Mesenchymal stem cell (in vitro differentiated cells and primary cell): ENCODE measurements at regions not wholly inside any gene's neighbourhood (a gene's known extent, or its start where the extent isn't known, plus 50 kb on each side); places are given as distances from the start of the nearest gene placed in this dataset.
A peak's percentile ranks its signal among the peaks of the same experiment; 100 is the strongest.

Experiments used
- DNase-seq: peaks from one replicate; pipeline ENCODE4 v3.0.0-alpha.2; 2013
- H2AFZ ChIP-seq: one replicate; pipeline ENCODE4 v1.6.1; 2013; ENCODE audit warnings: low read depth, mild to moderate bottlenecking, control low read depth, inconsistent platforms, low read length, moderate library complexity
- H2AK5ac ChIP-seq: 2 replicates; pipeline ENCODE4 v1.6.1; 2013; ENCODE audit warnings: low read length, moderate library complexity, mild to moderate bottlenecking, inconsistent platforms; ENCODE audit not compliant: severe bottlenecking
- H2BK120ac ChIP-seq: one replicate; pipeline ENCODE4 v1.6.1; 2013; ENCODE audit warnings: low read depth, mild to moderate bottlenecking, inconsistent platforms, low read length, moderate library complexity
- H2BK12ac ChIP-seq, 2 experiments: one replicate each; pipeline ENCODE4 v1.6.1; 2013; ENCODE audit warnings: inconsistent platforms in 2 of 2, low read length in 2 of 2, mild to moderate bottlenecking in 2 of 2, moderate library complexity in 2 of 2, control low read depth in 1 of 2
- H2BK15ac ChIP-seq: one replicate; pipeline ENCODE4 v1.6.1; 2013; ENCODE audit warnings: mild to moderate bottlenecking, low read depth, inconsistent platforms; ENCODE audit not compliant: poor library complexity, severe bottlenecking
- H2BK5ac ChIP-seq: 2 replicates; pipeline ENCODE4 v1.6.1; 2013; ENCODE audit warnings: low read depth, mild to moderate bottlenecking, low read length, control low read depth, inconsistent platforms; ENCODE audit not compliant: poor library complexity, severe bottlenecking
- H3K14ac ChIP-seq, 2 experiments: one replicate each; pipeline ENCODE4 v1.6.1; 2013; ENCODE audit warnings: inconsistent platforms in 2 of 2, low read length in 2 of 2, control low read depth in 1 of 2, mild to moderate bottlenecking in 1 of 2, moderate library complexity in 1 of 2
- H3K18ac ChIP-seq, 2 experiments: one replicate each; pipeline ENCODE4 v1.6.1; 2013; ENCODE audit warnings: inconsistent platforms in 2 of 2, low read length in 2 of 2, control low read depth in 1 of 2, low read depth in 1 of 2, mild to moderate bottlenecking in 1 of 2
- H3K23ac ChIP-seq, 2 experiments: one replicate each; pipeline ENCODE4 v1.6.1; 2013; ENCODE audit warnings: inconsistent platforms in 2 of 2, low read length in 2 of 2, mild to moderate bottlenecking in 2 of 2, moderate library complexity in 2 of 2, control low read depth in 1 of 2
- H3K27ac ChIP-seq: 2 replicates; pipeline ENCODE4 v1.5.1; 2013; ENCODE audit warnings: mild to moderate bottlenecking, moderate library complexity, low read length, control low read depth, inconsistent platforms; ENCODE audit not compliant: poor library complexity, severe bottlenecking
- H3K27me3 ChIP-seq, 2 experiments: 2 replicates each; pipeline versions ENCODE4 v1.6.1 to v1.7.0; 2013; ENCODE audit warnings: low read length in 2 of 2, mild to moderate bottlenecking in 2 of 2, moderate library complexity in 2 of 2, control low read depth in 1 of 2, inconsistent platforms in 1 of 2; ENCODE audit not compliant: control insufficient read depth in 1 of 2, insufficient read depth in 1 of 2
- H3K36me3 ChIP-seq, 2 experiments: 2 replicates each; pipeline versions ENCODE4 v1.6.1 to v1.7.0; 2013; ENCODE audit warnings: low read length in 2 of 2, control low read depth in 1 of 2, inconsistent platforms in 1 of 2, low read depth in 1 of 2, mild to moderate bottlenecking in 1 of 2; ENCODE audit not compliant: insufficient read depth in 2 of 2, control insufficient read depth in 1 of 2
- H3K4ac ChIP-seq, 2 experiments: one replicate each; pipeline ENCODE4 v1.6.1; 2013; ENCODE audit warnings: inconsistent platforms in 2 of 2, low read length in 2 of 2, mild to moderate bottlenecking in 2 of 2, moderate library complexity in 2 of 2, control low read depth in 1 of 2, low read depth in 1 of 2
- H3K4me1 ChIP-seq: 2 replicates; pipeline ENCODE4 v1.6.1; 2013; ENCODE audit warnings: low read depth, low read length, control low read depth; ENCODE audit not compliant: control insufficient read depth, insufficient read depth
- H3K4me2 ChIP-seq: 2 replicates; pipeline ENCODE4 v1.6.1; 2013; ENCODE audit warnings: low read length, mild to moderate bottlenecking, inconsistent platforms; ENCODE audit not compliant: poor library complexity, severe bottlenecking
- H3K4me3 ChIP-seq, 2 experiments: 2 replicates each; pipeline versions ENCODE4 v1.5.1 to v1.7.0; 2013; ENCODE audit warnings: low read length in 2 of 2, mild to moderate bottlenecking in 2 of 2, control low read depth in 1 of 2, low read depth in 1 of 2; ENCODE audit not compliant: insufficient read depth in 1 of 2
- H3K79me1 ChIP-seq: replicated peaks from 2 replicates; pipeline ENCODE4 v1.6.1; 2013; ENCODE audit warnings: mild to moderate bottlenecking, control low read depth, low read length, inconsistent platforms; ENCODE audit not compliant: poor library complexity, severe bottlenecking
- H3K9ac ChIP-seq: 2 replicates; pipeline ENCODE4 v1.7.0; 2013; ENCODE audit warnings: mild to moderate bottlenecking, low read length, moderate library complexity
- H3K9me3 ChIP-seq: 2 replicates; pipeline ENCODE4 v1.7.0; 2013; ENCODE audit warnings: mild to moderate bottlenecking, low read length; ENCODE audit not compliant: control insufficient read depth
- H4K8ac ChIP-seq: one replicate; pipeline ENCODE4 v1.6.1; 2013; ENCODE audit warnings: inconsistent platforms, mild to moderate bottlenecking, low read length, moderate library complexity
- H4K91ac ChIP-seq: one replicate; pipeline ENCODE4 v1.6.1; 2013; ENCODE audit warnings: mild to moderate bottlenecking, low read length, inconsistent platforms
- WGBS: methylation state at CpG from one replicate; pipeline ENCODE4 v1.1.7; 2013; ENCODE audit warnings: mixed read lengths; 5-methylcytosine and 5-hydroxymethylcytosine counted together

DNA sequence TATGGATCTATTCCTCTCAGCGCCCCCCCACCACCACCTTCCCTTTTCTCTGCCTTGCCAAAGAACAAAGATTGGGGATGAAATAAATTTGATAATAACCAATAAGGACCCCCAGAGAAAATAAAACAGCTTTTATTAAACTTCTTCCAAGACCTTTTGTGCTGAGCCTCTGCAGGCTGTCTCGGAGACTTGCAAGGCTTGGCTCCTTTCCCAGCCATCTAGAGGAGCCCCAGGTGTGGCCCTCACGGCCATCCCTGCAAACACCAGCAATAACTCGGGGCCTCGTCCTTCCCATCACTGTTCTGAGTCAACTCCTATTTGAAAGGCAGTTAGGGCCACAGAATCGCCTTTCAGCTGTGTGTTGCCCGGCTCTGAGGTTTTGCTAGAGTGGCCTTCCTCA lies 51.2 kb upstream of the LMO1 start:
- Histone ChIP-seq H3K27me3 (peaks cover 25 to 82% of the 10 kb centered on the region in 2 experiments), H3K18ac (no peak overlapping the region), H3K4me1 (no peaks in the 10 kb centered on the region)

DNA sequence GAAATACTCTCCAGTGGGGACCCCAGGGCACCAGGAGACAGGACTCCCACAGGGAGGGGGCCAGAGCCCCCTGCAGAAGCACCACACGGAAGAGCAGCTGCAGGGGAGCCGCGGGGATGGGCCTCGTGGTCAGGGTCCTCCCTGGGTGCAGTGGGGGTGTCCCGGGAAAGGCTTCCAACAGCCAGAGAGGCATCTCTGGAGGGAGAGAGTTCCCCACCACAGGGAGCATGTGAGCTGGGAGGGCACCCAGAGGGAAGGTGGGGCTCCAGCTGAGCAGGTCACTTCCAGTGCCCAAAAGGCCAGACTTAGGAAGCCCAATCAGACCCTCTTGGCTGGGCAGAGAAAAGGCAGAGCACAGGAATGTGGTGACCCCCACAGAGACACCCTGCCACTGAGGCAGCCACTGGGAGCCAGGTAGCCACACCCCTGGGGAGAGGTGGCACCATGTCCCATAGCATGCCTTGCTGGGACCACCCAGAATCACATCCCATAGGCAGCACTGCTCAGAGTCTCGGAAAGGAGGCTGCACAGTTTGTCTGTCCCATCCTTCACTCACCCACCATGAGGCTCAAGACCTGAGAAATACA lies 49.9 kb upstream of the LMO1 start:
- H3K4me2 ChIP-seq, result no peak overlapping the region
- H3K36me3 ChIP-seq, result no peaks in the 10 kb centered on the region
- H2BK12ac ChIP-seq, result no peak overlapping the region
- H3K18ac ChIP-seq, result no peak overlapping the region
- H3K27me3 ChIP-seq, result peaks cover 20 to 83% of the 10 kb centered on the region in 2 experiments
- H3K9ac ChIP-seq, result no peak overlapping the region
- no peak overlapping the region for H3K23ac ChIP-seq
- no peak overlapping the region for H4K8ac ChIP-seq
- no peak overlapping the region for H2AK5ac ChIP-seq
- H3K9me3 ChIP-seq, result no peaks in the 10 kb centered on the region
- no peak overlapping the region for H2BK120ac ChIP-seq
- H3K4me1 ChIP-seq, result no peaks in the 10 kb centered on the region
- DNase-seq, result no peak
- no peak overlapping the region for H3K4ac ChIP-seq
- H3K27ac ChIP-seq, result no peak overlapping the region
- 88% methylated on average over 6 of the region's 6 CpGs for WGBS
- no peak overlapping the region for H2BK15ac ChIP-seq
- H2BK5ac ChIP-seq, result no peak overlapping the region
- no peak overlapping the region for H4K91ac ChIP-seq
- no peak overlapping the region for H3K4me3 ChIP-seq
- no peak overlapping the region for H3K14ac ChIP-seq
- no peaks in the 10 kb centered on the region for H3K79me1 ChIP-seq
- H2AFZ ChIP-seq, result no peak overlapping the region

More for the DNA sequence above, 51.2 kb upstream of the LMO1 start:
- no peak overlapping the region for H2BK120ac ChIP-seq
- 78% methylated on average over 6 of the region's 7 CpGs for WGBS
- H4K91ac ChIP-seq, result no peak overlapping the region
- H3K4me3 ChIP-seq, result no peak overlapping the region
- no peak overlapping the region for H2AFZ ChIP-seq
- no peak overlapping the region for H3K4ac ChIP-seq
- no peak overlapping the region for H4K8ac ChIP-seq
- H3K9ac ChIP-seq, result no peak overlapping the region
- H3K9me3 ChIP-seq, result no peaks in the 10 kb centered on the region
- H2AK5ac ChIP-seq, result no peak overlapping the region
- no peak overlapping the region for H3K4me2 ChIP-seq
- DNase-seq, result no peak
- no peak overlapping the region for H3K27ac ChIP-seq
- H2BK12ac ChIP-seq, result no peak overlapping the region
- no peaks in the 10 kb centered on the region for H3K36me3 ChIP-seq
- peak overlapping the region; percentile 35 for H2BK15ac ChIP-seq
- H3K79me1 ChIP-seq, result no peaks in the 10 kb centered on the region
- no peak overlapping the region for H2BK5ac ChIP-seq
- H3K23ac ChIP-seq, result no peak overlapping the region
- no peak overlapping the region for H3K14ac ChIP-seq
